ENCODE measurements at regions not wholly inside any gene's neighbourhood (a gene's known extent, or its start where the extent isn't known, plus 50 kb on each side); places are given as distances from the start of the nearest gene placed in this dataset.
A peak's percentile ranks its signal among the peaks of the same experiment; 100 is the strongest.

DNA sequence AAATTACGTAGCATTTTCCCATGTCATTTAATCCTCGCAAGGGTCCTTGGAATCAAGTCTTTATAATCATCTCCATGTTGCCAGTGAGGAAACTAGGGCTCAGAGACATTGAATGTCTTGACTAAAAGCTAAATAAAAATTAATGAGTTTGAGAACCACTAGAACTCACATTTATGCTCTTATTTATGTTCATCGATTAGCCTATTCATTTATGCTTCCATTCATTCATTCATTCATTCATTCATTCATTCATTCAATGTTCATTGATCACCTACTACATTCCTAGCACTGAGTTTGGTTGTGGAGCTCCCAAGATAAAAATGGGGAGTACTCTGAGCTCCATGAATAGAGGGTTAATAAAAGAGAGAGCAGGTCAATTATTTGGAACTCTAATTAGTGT is 59.7 kb downstream of the KCNA1 start:
- no peak for DNase-seq

GRCh38 chr12:4974217-4974616 is 64.5 kb downstream of the KCNA1 start:
- DNase-seq = no peak

GRCh38 chr12:4975574-4975973 is 65.9 kb downstream of the KCNA1 start:
- peak; percentile 55 for DNase-seq

DNA sequence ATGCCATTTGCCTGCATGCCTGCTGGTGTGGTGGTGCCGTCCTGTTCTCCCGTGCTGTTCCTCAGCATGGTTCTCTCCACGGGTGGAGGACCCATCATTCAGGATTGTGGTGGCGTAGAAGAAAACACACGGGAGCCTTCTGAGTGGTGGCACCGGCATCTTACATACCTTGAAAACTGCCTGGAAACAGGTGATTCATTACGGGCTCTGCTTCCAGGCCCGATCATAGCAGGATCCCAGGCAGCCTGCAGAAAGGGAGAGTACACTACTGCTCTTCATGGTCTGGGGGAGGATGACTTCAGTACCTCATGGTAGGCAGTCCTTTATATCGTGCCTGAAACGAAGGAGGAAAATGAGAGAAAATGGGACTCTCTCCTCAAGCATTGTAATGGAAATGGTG is 66.6 kb upstream of the KCNA5 start:
- no peak for DNase-seq

DNA sequence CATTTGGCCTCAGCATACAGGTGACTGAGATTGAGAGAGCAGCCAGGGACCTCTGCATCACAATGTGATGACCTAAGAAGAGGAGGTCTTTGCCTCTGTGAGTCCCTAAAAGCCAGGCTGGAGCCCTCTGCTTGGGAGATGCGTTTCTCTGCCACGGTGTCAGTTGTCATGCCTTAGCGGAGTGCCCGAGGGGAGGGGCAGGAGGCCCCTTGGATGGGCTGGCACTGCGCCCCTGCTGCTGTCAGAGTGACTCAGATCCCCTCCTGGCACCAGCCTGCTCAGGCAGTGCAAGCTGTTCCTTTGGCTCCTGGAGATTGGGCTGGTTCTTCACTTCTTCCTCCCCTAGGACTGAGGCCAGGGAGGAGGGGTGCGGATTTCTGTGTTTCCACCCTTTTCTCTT is 64.9 kb upstream of the KCNA5 start:
- no peak for DNase-seq

DNA sequence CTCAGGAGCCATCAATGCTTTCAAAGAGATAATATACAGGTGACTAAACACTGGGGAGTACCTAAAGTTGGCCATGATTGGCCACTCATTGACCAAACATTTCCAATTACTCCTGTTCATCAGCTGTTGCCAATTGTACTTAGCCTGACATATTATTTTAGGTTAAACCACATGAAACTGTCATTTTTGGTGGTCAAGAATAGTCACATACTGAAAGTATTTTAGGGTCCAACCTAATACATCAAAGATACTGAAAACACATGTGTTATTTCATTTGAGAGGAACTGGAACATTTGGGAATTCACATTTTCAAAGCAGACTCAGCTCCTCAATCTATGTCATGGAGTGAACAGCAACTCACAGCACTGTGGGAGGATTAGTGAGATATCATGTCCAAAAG is 63.9 kb upstream of the KCNA5 start:
- DNase-seq = no peak

DNA sequence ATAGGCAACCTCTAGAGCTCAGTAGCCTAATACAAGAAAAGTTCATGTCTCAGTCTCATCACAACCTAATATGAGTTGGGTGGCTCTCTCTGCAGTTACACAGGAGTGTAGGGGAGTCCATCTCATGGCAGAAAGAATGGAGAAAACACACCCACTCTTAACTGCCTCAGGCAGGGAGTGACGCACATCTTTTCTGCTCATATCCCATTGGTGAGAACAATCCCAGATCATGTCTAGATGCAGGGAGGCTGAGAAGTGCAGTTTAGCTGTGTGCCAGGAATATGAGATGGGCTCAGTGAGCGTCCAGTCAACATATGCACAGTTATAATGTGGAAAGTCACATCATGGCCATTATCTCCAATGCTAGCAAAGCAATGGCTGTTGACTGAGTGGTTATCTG is 59.3 kb upstream of the KCNA5 start:
- no peak for DNase-seq

DNA sequence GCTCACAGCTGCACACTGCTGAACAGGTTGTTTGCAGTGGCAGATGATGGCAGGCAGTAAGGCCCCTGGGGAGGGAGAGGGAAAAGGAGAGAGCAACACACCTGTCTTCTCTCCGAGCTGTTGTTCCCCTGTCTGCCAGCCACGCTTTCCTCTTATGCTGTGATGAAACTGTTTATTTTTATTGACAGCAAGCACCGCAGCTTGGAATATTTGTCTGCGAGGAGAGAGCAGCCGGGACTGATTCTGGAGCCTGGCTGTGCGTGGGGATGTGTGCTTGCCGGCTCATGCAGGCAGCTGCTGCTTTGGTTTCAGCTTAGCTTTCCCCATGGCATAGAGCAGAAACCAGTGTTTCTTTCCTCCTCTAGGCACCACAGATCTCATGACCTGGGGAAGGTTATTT is 58.7 kb upstream of the KCNA5 start:
- no peak for DNase-seq

DNA sequence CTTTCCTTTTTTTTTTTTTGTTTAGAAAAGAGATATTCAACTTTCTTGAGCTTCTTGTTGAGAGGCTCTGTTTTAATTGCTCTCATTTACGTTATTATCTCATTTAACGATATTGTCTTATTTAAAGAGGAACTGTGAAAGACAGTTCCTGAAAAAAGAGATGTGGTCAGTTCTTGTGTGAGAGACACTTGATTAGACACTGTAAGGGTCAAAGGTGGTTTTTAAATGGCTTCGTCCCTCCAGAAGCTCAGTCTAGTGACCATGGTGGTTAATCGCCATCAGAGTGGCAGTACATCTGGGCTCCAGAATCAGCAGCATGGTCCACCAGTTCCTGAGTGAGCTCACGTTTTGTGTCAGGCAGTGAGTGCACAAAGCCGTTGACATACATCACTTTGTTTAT is 57.9 kb upstream of the KCNA5 start:
- DNase-seq = no peak

DNA sequence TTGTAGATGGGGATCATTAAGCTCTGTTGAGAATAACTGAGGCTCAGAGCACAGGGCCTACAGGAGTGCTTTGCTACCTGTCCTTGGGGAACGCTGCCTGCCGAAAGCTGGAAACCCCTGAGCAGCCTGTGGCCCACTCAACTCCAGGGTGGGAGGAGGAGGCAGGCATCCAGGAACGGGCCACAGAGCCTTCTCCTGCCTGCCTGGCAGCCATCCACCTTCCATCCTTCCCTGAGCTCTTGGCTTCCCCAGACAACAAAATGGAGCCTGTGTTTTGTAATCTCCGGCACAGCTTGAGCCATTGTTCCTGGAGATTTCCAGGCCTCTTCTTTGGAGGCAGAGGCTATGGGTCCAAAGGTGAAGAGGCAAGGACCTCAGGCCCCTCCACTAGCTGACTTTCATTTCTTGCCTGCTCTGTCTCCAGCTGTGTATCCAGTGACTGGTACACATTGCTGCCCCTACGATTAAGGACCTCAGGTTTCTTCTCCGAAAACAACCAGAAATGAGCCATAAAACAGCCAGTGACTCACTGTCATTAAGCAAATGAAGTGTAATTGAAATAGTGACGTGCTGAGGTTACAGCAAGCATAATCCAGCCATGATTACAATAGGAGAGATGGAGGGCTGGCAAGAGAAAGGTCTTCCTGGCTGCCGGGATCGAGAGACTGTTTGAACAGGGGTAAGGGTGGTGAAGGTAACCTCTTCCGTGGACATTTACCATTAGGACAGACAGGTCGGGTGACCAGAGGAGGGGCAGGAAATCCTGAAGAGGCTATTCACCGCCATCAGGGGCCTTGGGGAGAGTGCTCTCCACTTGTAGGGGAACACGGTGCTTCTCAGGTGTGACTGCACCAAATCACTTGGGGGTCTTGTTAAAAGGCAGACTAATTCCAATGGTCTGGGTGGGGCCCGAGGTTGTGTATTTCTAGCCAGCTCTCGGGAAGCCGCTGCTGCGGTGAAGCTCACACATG is 56.3 kb upstream of the KCNA5 start:
- DNase-seq = no peak

DNA sequence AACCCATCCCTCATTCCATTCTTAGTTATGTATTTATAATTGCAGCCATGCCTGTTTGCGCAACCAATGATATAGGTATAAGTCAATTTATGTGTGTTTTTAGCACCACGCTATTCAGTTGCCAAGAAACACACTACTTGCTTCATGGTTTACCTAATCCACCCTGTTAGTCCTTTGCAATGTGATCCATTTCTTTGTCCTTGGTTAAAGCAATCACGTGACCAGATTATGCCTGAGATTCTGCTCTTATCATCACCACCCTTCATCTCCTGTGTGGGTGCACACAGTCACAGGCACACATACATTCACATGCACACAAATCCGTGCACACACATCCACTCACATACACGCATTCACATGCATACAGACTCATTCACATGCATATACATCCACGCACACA is 52.3 kb upstream of the KCNA5 start:
- DNase-seq = no peak

GRCh38 chr12:4991801-4992200 is 51.9 kb upstream of the KCNA5 start:
- DNase-seq = no peak

DNA sequence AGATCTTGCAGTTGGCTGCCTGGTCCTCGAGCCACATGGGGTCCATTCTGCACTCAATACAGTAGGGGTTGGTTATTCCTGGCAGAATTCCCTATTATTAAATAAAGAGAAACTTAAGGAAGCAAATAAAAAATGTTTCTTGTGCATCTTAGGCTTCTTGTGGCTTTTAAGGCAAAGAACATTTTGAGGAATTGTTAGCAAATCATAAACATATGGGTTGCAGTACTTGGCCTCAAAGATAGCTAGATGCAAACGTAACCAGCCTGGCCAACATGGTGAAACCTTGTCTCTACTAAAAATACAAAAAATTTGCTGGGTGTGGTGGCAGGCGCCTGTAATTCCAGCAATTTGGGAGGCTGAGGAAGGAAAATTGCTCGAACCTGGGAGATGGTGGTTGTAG is 50.8 kb upstream of the KCNA5 start:
- DNase-seq = no peak
